ENCODE measurements at regions not wholly inside any gene's neighbourhood (a gene's known extent, or its start where the extent isn't known, plus 50 kb on each side); places are given as distances from the start of the nearest gene placed in this dataset.
A peak's percentile ranks its signal among the peaks of the same experiment; 100 is the strongest.
"Not testable (repeated sequence)": the region's sequence is repeated elsewhere in the genome, so short reads cannot be mapped to it uniquely, and the experiment has no call there.

- DNase-seq (ENCODE audit: low spot score): no peak
These were observed 52.3 kb upstream of the COL5A2 start for GRCh38 chr2:189231719-189232323.

GRCh38 chr2:189232759-189233406 is 53.3 kb upstream of the COL5A2 start:
- DNase-seq (ENCODE audit: low spot score): no peak

GRCh38 chr2:189233527-189233926 is 54.0 kb upstream of the COL5A2 start:
- DNase-seq (ENCODE audit: low spot score): no peak

GRCh38 chr2:189234991-189235390 is 55.4 kb upstream of the COL5A2 start:
- no peak for DNase-seq (ENCODE audit: low spot score)

GRCh38 chr2:189236066-189236465 is 56.5 kb upstream of the COL5A2 start:
- no peak for DNase-seq (ENCODE audit: low spot score)

GRCh38 chr2:189238903-189239302 is 59.3 kb upstream of the COL5A2 start:
- no peak for DNase-seq (ENCODE audit: low spot score)

- not testable (repeated sequence) for DNase-seq (ENCODE audit: low spot score)
These were observed 64.3 kb upstream of the COL5A2 start for GRCh38 chr2:189243843-189244242.

- DNase-seq (ENCODE audit: low spot score): no peak
These were observed 67.7 kb upstream of the COL5A2 start for GRCh38 chr2:189247276-189247675.

- no peak for DNase-seq (ENCODE audit: low spot score)
These were observed 68.6 kb upstream of the COL5A2 start for GRCh38 chr2:189248141-189248540.

- no peak for DNase-seq (ENCODE audit: low spot score)
These were observed 69.6 kb upstream of the COL5A2 start for GRCh38 chr2:189249171-189249570.

GRCh38 chr2:189249901-189250300 is 70.3 kb upstream of the COL5A2 start:
- DNase-seq (ENCODE audit: low spot score): no peak

GRCh38 chr2:189252991-189253675 is 73.6 kb upstream of the COL5A2 start:
- no peak for DNase-seq (ENCODE audit: low spot score)

- DNase-seq (ENCODE audit: low spot score): no peak
These were observed 74.3 kb upstream of the COL5A2 start for GRCh38 chr2:189253836-189254235.

- no peak for DNase-seq (ENCODE audit: low spot score)
These were observed 74.8 kb upstream of the COL5A2 start for GRCh38 chr2:189254268-189254883.

GRCh38 chr2:189255711-189256110 is 76.2 kb upstream of the COL5A2 start:
- no peak for DNase-seq (ENCODE audit: low spot score)

- DNase-seq (ENCODE audit: low spot score): no peak
These were observed 79.2 kb upstream of the COL5A2 start for GRCh38 chr2:189258616-189259365.

GRCh38 chr2:189260361-189260814 is 80.8 kb upstream of the COL5A2 start:
- DNase-seq (ENCODE audit: low spot score): no peak

GRCh38 chr2:189261431-189261841 is 81.9 kb upstream of the COL5A2 start:
- DNase-seq (ENCODE audit: low spot score): peak; percentile 4

GRCh38 chr2:189261916-189262315 is 82.4 kb upstream of the COL5A2 start:
- no peak for DNase-seq (ENCODE audit: low spot score)

- DNase-seq (ENCODE audit: low spot score): no peak
These were observed 86.2 kb upstream of the COL5A2 start for GRCh38 chr2:189265696-189266320.

GRCh38 chr2:189267491-189267890 is 87.9 kb upstream of the COL5A2 start:
- DNase-seq (ENCODE audit: low spot score): no peak

All from CD4-positive, alpha-beta T cell treated with Interleukin-15 for 4 hours (primary cell).